ENCODE measurements at regions not wholly inside any gene's neighbourhood (a gene's known extent, or its start where the extent isn't known, plus 50 kb on each side); places are given as distances from the start of the nearest gene placed in this dataset.
"Not testable (repeated sequence)": the region's sequence is repeated elsewhere in the genome, so short reads cannot be mapped to it uniquely, and the experiment has no call there.

GRCh38 chr3:196138482-196139254, 56.8 kb upstream of the TFRC start:
- Histone ChIP-seq H3K4me3 (ENCODE audit: low read depth, low read length) (no peak overlapping the region), H3K36me3 (ENCODE audit: control insufficient read depth, insufficient read depth, low read length) (no peaks in the 10 kb centered on the region), H3K27ac (ENCODE audit: low read depth, low read length) (no peak overlapping the region), H3K4me1 (ENCODE audit: control insufficient read depth, insufficient read depth, low read length) (peaks cover 8% of the 10 kb centered on the region), H3K9ac (ENCODE audit: low read depth, low read length) (no peak overlapping the region), H3K9me3 (ENCODE audit: control insufficient read depth, insufficient read depth, low read length) (no peaks in the 10 kb centered on the region), H3K27me3 (ENCODE audit: control insufficient read depth, insufficient read depth, low read length) (no peaks in the 10 kb centered on the region)

- not testable (repeated sequence) for H3K27ac ChIP-seq (ENCODE audit: low read depth, low read length); H3K9ac ChIP-seq (ENCODE audit: low read depth, low read length); H3K9me3 ChIP-seq (ENCODE audit: control insufficient read depth, insufficient read depth, low read length); H3K4me3 ChIP-seq (ENCODE audit: low read depth, low read length); H3K36me3 ChIP-seq (ENCODE audit: control insufficient read depth, insufficient read depth, low read length); H3K27me3 ChIP-seq (ENCODE audit: control insufficient read depth, insufficient read depth, low read length); H3K4me1 ChIP-seq (ENCODE audit: control insufficient read depth, insufficient read depth, low read length)
These were observed 54.7 kb upstream of the TFRC start for GRCh38 chr3:196136640-196136989.

- Histone ChIP-seq H3K27ac (ENCODE audit: low read depth, low read length) (no peak overlapping the region), H3K4me1 (ENCODE audit: control insufficient read depth, insufficient read depth, low read length) (peaks cover 8% of the 10 kb centered on the region), H3K27me3 (ENCODE audit: control insufficient read depth, insufficient read depth, low read length) (no peaks in the 10 kb centered on the region), H3K9ac (ENCODE audit: low read depth, low read length) (no peak overlapping the region), H3K9me3 (ENCODE audit: control insufficient read depth, insufficient read depth, low read length) (no peaks in the 10 kb centered on the region), H3K4me3 (ENCODE audit: low read depth, low read length) (no peak overlapping the region), H3K36me3 (ENCODE audit: control insufficient read depth, insufficient read depth, low read length) (no peaks in the 10 kb centered on the region)
These were observed 54.1 kb upstream of the TFRC start for GRCh38 chr3:196135693-196136639.

- peaks cover 8% of the 10 kb centered on the region for H3K4me1 ChIP-seq (ENCODE audit: control insufficient read depth, insufficient read depth, low read length)
- no peaks in the 10 kb centered on the region for H3K9me3 ChIP-seq (ENCODE audit: control insufficient read depth, insufficient read depth, low read length)
These were observed 52.8 kb upstream of the TFRC start for GRCh38 chr3:196134691-196135090.

GRCh38 chr3:196133869-196134268, 52.0 kb upstream of the TFRC start:
- H3K27me3 ChIP-seq (ENCODE audit: control insufficient read depth, insufficient read depth, low read length); H3K4me1 ChIP-seq (ENCODE audit: control insufficient read depth, insufficient read depth, low read length); H3K9me3 ChIP-seq (ENCODE audit: control insufficient read depth, insufficient read depth, low read length); H3K9ac ChIP-seq (ENCODE audit: low read depth, low read length); H3K4me3 ChIP-seq (ENCODE audit: low read depth, low read length); H3K27ac ChIP-seq (ENCODE audit: low read depth, low read length); H3K36me3 ChIP-seq (ENCODE audit: control insufficient read depth, insufficient read depth, low read length): not testable (repeated sequence)

More at GRCh38 chr3:196134691-196135090, 52.8 kb upstream of the TFRC start:
- Histone ChIP-seq H3K9ac (ENCODE audit: low read depth, low read length) (no peak overlapping the region), H3K27me3 (ENCODE audit: control insufficient read depth, insufficient read depth, low read length) (no peaks in the 10 kb centered on the region), H3K36me3 (ENCODE audit: control insufficient read depth, insufficient read depth, low read length) (no peaks in the 10 kb centered on the region), H3K27ac (ENCODE audit: low read depth, low read length) (no peak overlapping the region), H3K4me3 (ENCODE audit: low read depth, low read length) (no peak overlapping the region)

- no peaks in the 10 kb centered on the region for H3K4me1 ChIP-seq (ENCODE audit: control insufficient read depth, insufficient read depth, low read length)
- H3K36me3 ChIP-seq (ENCODE audit: control insufficient read depth, insufficient read depth, low read length): no peaks in the 10 kb centered on the region
- no peaks in the 10 kb centered on the region for H3K9me3 ChIP-seq (ENCODE audit: control insufficient read depth, insufficient read depth, low read length)
- no peak overlapping the region for H3K4me3 ChIP-seq (ENCODE audit: low read depth, low read length)
- H3K9ac ChIP-seq (ENCODE audit: low read depth, low read length): no peak overlapping the region
- no peaks in the 10 kb centered on the region for H3K27me3 ChIP-seq (ENCODE audit: control insufficient read depth, insufficient read depth, low read length)
- H3K27ac ChIP-seq (ENCODE audit: low read depth, low read length): no peak overlapping the region
These were observed 50.0 kb upstream of the TFRC start for GRCh38 chr3:196131921-196132320.
